ENCODE measurements at regions not wholly inside any gene's neighbourhood (a gene's known extent, or its start where the extent isn't known, plus 50 kb on each side); places are given as distances from the start of the nearest gene placed in this dataset.

DNA sequence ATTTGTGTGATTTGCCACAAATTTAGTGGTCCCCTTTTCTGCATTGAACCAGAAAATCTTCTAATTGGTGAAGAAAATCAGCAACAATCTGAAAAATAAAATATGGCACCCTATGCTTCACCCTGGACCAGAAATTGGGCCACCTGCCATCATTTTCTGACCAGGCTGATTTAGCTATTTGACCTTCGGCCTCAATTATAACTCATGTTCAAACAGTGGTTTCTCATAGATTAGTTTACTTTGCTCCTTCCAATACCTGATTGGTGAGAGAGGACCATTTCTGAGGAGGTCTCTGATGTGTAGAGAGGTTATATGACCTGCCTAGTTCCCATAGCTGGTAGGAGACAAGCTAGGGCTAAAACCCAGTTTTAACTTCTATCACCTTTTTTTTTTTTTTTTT, 59.0 kb downstream of the PTTG1 start:
- peaks cover 7% of the 10 kb centered on the region for H3K9me2 ChIP-seq (ENCODE audit: insufficient read depth)
- Mint-ChIP-seq H3K36me3 (ENCODE audit: low read depth) (no peaks in the 10 kb centered on the region; the same call in 2 of the 3 replicates), H3K4me1 (peaks cover 44% of the 10 kb centered on the region), H3K9me3 (no peaks in the 10 kb centered on the region; the same call in 2 of the 3 replicates), H3K4me3 (no peak overlapping the region), H3K27me3 (ENCODE audit: insufficient read depth, low read depth, poor library complexity) (peaks cover 4% of the 10 kb centered on the region), H3K27ac (no peak overlapping the region)
- H4K20me1 ChIP-seq (replicated peaks; ENCODE audit: insufficient read depth) = no peaks in the 10 kb centered on the region
- no peaks in the 10 kb centered on the region for H3K36me3 ChIP-seq (ENCODE audit: insufficient read depth)
- H3K4me1 ChIP-seq (ENCODE audit: insufficient read depth) = peaks cover 50% of the 10 kb centered on the region
- peaks cover 4% of the 10 kb centered on the region; the same call in 1 of the 2 replicates for H3F3A ChIP-seq (replicated peaks; ENCODE audit: low read depth)
- no peak overlapping the region for H3K4me2 ChIP-seq
- H2AFZ ChIP-seq = no peak overlapping the region
- TF ChIP-seq, protein P1, sequence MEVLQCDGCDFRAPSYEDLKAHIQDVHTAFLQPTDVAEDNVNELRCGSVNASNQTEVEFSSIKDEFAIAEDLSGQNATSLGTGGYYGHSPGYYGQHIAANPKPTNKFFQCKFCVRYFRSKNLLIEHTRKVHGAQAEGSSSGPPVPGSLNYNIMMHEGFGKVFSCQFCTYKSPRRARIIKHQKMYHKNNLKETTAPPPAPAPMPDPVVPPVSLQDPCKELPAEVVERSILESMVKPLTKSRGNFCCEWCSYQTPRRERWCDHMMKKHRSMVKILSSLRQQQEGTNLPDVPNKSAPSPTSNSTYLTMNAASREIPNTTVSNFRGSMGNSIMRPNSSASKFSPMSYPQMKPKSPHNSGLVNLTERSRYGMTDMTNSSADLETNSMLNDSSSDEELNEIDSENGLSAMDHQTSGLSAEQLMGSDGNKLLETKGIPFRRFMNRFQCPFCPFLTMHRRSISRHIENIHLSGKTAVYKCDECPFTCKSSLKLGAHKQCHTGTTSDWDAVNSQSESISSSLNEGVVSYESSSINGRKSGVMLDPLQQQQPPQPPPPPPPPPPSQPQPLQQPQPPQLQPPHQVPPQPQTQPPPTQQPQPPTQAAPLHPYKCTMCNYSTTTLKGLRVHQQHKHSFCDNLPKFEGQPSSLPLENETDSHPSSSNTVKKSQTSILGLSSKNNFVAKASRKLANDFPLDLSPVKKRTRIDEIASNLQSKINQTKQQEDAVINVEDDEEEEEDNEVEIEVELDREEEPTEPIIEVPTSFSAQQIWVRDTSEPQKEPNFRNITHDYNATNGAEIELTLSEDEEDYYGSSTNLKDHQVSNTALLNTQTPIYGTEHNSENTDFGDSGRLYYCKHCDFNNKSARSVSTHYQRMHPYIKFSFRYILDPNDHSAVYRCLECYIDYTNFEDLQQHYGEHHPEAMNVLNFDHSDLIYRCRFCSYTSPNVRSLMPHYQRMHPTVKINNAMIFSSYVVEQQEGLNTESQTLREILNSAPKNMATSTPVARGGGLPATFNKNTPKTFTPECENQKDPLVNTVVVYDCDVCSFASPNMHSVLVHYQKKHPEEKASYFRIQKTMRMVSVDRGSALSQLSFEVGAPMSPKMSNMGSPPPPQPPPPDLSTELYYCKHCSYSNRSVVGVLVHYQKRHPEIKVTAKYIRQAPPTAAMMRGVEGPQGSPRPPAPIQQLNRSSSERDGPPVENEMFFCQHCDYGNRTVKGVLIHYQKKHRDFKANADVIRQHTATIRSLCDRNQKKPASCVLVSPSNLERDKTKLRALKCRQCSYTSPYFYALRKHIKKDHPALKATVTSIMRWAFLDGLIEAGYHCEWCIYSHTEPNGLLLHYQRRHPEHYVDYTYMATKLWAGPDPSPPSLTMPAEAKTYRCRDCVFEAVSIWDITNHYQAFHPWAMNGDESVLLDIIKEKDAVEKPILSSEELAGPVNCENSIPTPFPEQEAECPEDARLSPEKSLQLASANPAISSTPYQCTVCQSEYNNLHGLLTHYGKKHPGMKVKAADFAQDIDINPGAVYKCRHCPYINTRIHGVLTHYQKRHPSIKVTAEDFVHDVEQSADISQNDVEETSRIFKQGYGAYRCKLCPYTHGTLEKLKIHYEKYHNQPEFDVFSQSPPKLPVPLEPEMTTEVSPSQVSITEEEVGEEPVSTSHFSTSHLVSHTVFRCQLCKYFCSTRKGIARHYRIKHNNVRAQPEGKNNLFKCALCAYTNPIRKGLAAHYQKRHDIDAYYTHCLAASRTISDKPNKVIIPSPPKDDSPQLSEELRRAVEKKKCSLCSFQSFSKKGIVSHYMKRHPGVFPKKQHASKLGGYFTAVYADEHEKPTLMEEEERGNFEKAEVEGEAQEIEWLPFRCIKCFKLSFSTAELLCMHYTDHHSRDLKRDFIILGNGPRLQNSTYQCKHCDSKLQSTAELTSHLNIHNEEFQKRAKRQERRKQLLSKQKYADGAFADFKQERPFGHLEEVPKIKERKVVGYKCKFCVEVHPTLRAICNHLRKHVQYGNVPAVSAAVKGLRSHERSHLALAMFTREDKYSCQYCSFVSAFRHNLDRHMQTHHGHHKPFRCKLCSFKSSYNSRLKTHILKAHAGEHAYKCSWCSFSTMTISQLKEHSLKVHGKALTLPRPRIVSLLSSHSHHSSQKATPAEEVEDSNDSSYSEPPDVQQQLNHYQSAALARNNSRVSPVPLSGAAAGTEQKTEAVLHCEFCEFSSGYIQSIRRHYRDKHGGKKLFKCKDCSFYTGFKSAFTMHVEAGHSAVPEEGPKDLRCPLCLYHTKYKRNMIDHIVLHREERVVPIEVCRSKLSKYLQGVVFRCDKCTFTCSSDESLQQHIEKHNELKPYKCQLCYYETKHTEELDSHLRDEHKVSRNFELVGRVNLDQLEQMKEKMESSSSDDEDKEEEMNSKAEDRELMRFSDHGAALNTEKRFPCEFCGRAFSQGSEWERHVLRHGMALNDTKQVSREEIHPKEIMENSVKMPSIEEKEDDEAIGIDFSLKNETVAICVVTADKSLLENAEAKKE (CRISPR knock-in tag; IDR thresholded peaks at IDR 0.05) = no peak
- no peak for TF ChIP-seq JUNB (IDR thresholded peaks at IDR 0.05; ENCODE audit: unreplicated experiment)
- no peak for TF ChIP-seq ETS1 (IDR thresholded peaks at IDR 0.05)
- TF ChIP-seq NANOG (IDR thresholded peaks at IDR 0.05; ENCODE audit: borderline replicate concordance) = no peak
- TF ChIP-seq ZNF331 (CRISPR knock-in tag; IDR thresholded peaks at IDR 0.05; ENCODE audit: low read depth) = no peak
- TF ChIP-seq STAT1 (IDR thresholded peaks at IDR 0.05; ENCODE audit: unreplicated experiment) = no peak
- TF ChIP-seq, protein P2, sequence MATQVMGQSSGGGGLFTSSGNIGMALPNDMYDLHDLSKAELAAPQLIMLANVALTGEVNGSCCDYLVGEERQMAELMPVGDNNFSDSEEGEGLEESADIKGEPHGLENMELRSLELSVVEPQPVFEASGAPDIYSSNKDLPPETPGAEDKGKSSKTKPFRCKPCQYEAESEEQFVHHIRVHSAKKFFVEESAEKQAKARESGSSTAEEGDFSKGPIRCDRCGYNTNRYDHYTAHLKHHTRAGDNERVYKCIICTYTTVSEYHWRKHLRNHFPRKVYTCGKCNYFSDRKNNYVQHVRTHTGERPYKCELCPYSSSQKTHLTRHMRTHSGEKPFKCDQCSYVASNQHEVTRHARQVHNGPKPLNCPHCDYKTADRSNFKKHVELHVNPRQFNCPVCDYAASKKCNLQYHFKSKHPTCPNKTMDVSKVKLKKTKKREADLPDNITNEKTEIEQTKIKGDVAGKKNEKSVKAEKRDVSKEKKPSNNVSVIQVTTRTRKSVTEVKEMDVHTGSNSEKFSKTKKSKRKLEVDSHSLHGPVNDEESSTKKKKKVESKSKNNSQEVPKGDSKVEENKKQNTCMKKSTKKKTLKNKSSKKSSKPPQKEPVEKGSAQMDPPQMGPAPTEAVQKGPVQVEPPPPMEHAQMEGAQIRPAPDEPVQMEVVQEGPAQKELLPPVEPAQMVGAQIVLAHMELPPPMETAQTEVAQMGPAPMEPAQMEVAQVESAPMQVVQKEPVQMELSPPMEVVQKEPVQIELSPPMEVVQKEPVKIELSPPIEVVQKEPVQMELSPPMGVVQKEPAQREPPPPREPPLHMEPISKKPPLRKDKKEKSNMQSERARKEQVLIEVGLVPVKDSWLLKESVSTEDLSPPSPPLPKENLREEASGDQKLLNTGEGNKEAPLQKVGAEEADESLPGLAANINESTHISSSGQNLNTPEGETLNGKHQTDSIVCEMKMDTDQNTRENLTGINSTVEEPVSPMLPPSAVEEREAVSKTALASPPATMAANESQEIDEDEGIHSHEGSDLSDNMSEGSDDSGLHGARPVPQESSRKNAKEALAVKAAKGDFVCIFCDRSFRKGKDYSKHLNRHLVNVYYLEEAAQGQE (IDR thresholded peaks at IDR 0.05; ENCODE audit: unreplicated experiment) = no peak
- no peak for TF ChIP-seq EZH2 (IDR thresholded peaks at IDR 0.05; ENCODE audit: low read depth, unreplicated experiment)
- TF ChIP-seq EZH2phosphoT487 (IDR thresholded peaks at IDR 0.05; ENCODE audit: unreplicated experiment) = no peak
- TF ChIP-seq POLR2AphosphoS5 (IDR thresholded peaks at IDR 0.05; ENCODE audit: low read depth) = no peak
- no peak for TF ChIP-seq CTCF (conservative IDR thresholded peaks at IDR 0.05; ENCODE audit: low read depth in 2 of 2)
- no peak for DNase-seq (ENCODE audit: low spot score)
- no peak overlapping the region for H3K4me3 ChIP-seq
- no peak overlapping the region for H3K27ac ChIP-seq (ENCODE audit: low read depth)
- no peaks in the 10 kb centered on the region for H3K79me2 ChIP-seq (replicated peaks; ENCODE audit: insufficient read depth)
- H3K27me3 ChIP-seq (ENCODE audit: insufficient read depth) = no peaks in the 10 kb centered on the region
- no peak for ATAC-seq

Measured in GM23338 (cell line).